Stimulated activated CD8-positive, alpha-beta memory T cell treated with anti-CD3 and anti-CD28 coated beads, Interleukin-15, amount 100 ng/mL, for 4 hours (primary cell): ENCODE measurements at regions not wholly inside any gene's neighbourhood (a gene's known extent, or its start where the extent isn't known, plus 50 kb on each side); places are given as distances from the start of the nearest gene placed in this dataset.

Experiments used
- DNase-seq, 2 donors: peaks; one replicate each; pipeline ENCODE4 v3.0.0-alpha.2; 2020; ENCODE audit warnings: low read depth in 2 of 2

- DNase-seq, result no peak
Observed at GRCh38 chr10:131792011-131792651, 108.7 kb upstream of the PPP2R2D start.

- DNase-seq, result no peak
Observed at GRCh38 chr10:131792809-131793208, 108.0 kb upstream of the PPP2R2D start.

GRCh38 chr10:131795761-131796160 is 105.0 kb upstream of the PPP2R2D start:
- DNase-seq, result no peak

- no peak for DNase-seq
Observed at GRCh38 chr10:131797626-131798025, 103.2 kb upstream of the PPP2R2D start.

GRCh38 chr10:131799429-131799828 is 101.4 kb upstream of the PPP2R2D start:
- no peak for DNase-seq

- no peak for DNase-seq
Observed at GRCh38 chr10:131802156-131802915, 98.5 kb upstream of the PPP2R2D start.

- DNase-seq, result no peak
Observed at GRCh38 chr10:131802996-131803395, 97.8 kb upstream of the PPP2R2D start.

- DNase-seq, result no peak
Observed at GRCh38 chr10:131803860-131804425, 96.9 kb upstream of the PPP2R2D start.

GRCh38 chr10:131804551-131805295 is 96.1 kb upstream of the PPP2R2D start:
- no peak for DNase-seq

- no peak for DNase-seq
Observed at GRCh38 chr10:131805696-131806095, 95.1 kb upstream of the PPP2R2D start.

- DNase-seq, result no peak
Observed at GRCh38 chr10:131806146-131806545, 94.7 kb upstream of the PPP2R2D start.

- DNase-seq, result no peak
Observed at GRCh38 chr10:131806646-131807317, 94.0 kb upstream of the PPP2R2D start.

GRCh38 chr10:131808370-131808930 is 92.4 kb upstream of the PPP2R2D start:
- no peak for DNase-seq

- DNase-seq, result no peak
Observed at GRCh38 chr10:131810036-131810804, 90.6 kb upstream of the PPP2R2D start.

- DNase-seq, result no peak
Observed at GRCh38 chr10:131810805-131811629, 89.8 kb upstream of the PPP2R2D start.

- no peak for DNase-seq
Observed at GRCh38 chr10:131811630-131812403, 89.0 kb upstream of the PPP2R2D start.

GRCh38 chr10:131812736-131813604 is 87.8 kb upstream of the PPP2R2D start:
- DNase-seq, result no peak
